ENCODE measurements at regions not wholly inside any gene's neighbourhood (a gene's known extent, or its start where the extent isn't known, plus 50 kb on each side); places are given as distances from the start of the nearest gene placed in this dataset.

DNA sequence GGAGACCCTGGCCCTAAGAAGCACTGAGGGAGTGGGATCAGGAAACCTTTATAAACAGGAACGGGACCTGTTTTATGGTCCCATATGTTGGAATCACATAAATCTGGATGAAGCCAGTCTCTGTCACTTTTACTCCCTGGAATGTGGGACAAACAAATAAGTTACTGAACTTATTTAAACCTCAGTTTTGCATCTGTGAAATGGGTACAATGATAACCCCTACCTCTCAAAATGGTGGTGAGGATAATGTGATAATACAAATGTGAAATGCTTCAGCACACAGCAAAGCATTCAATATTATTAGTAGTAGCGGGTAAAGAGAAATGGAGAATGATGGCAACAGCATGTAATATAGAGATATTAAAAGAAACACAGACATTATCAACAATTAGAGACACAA, 298.9 kb downstream of the ZSWIM6 start:
- no peaks in the 10 kb centered on the region for H3K9me3 ChIP-seq
- peaks cover 8% of the 10 kb centered on the region for H3K4me1 ChIP-seq
- WGBS (ENCODE audit: missing lambda C conversion rate), result 99% methylated on average over 2 of the region's 2 CpGs
- ChIA-PET POLR2A (no interaction called here), CTCF (interaction anchor here (0.9 to 1.2 kb wide), 2 partner anchors 28 kb away, joined by 3 to 4 read pairs; no protein-coding TSS in a partner anchor)
- ATAC-seq (no peak), FAIRE-seq (no peak), DNase-seq (ENCODE audit: low read depth in 1 of 2, low spot score in 1 of 2) (no peak)
- no peak overlapping the region for H3K4me2 ChIP-seq
- 0 out of 6 replicates have a peak overlapping the region, but pooled peaks of 1 of the 2 experiments have one; percentile 8 for H3K27ac ChIP-seq
- TF ChIP-seq NR3C1 (IDR thresholded peaks at IDR 0.05), result no peak
- TF ChIP-seq, protein P1, sequence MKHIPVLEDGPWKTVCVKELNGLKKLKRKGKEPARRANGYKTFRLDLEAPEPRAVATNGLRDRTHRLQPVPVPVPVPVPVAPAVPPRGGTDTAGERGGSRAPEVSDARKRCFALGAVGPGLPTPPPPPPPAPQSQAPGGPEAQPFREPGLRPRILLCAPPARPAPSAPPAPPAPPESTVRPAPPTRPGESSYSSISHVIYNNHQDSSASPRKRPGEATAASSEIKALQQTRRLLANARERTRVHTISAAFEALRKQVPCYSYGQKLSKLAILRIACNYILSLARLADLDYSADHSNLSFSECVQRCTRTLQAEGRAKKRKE (CRISPR knock-in tag; IDR thresholded peaks at IDR 0.05; ENCODE audit: low read depth), result no peak
- TF ChIP-seq ZNF302 (CRISPR knock-in tag; IDR thresholded peaks at IDR 0.05), result no peak
- TF ChIP-seq HOXB5 (CRISPR knock-in tag; IDR thresholded peaks at IDR 0.05), result no peak
- no peak for TF ChIP-seq BCL3 (IDR thresholded peaks at IDR 0.05)
- TF ChIP-seq TFCP2L1 (CRISPR knock-in tag; IDR thresholded peaks at IDR 0.05), result no peak
- TF ChIP-seq EHF (CRISPR knock-in tag; IDR thresholded peaks at IDR 0.05), result no peak
- TF ChIP-seq HMGXB4 (CRISPR knock-in tag; IDR thresholded peaks at IDR 0.05; ENCODE audit: borderline replicate concordance), result no peak
- TF ChIP-seq, protein P2, sequence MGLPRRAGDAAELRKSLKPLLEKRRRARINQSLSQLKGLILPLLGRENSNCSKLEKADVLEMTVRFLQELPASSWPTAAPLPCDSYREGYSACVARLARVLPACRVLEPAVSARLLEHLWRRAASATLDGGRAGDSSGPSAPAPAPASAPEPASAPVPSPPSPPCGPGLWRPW (IDR thresholded peaks at IDR 0.05), result no peak
- TF ChIP-seq NPAS2 (CRISPR knock-in tag; IDR thresholded peaks at IDR 0.05; ENCODE audit: borderline replicate concordance), result no peak
- TF ChIP-seq HDAC2 (IDR thresholded peaks at IDR 0.05), result no peak
- TF ChIP-seq POLR2AphosphoS2 (conservative IDR thresholded peaks at IDR 0.05; ENCODE audit: low read length), result no peak
- no peak for TF ChIP-seq CHD2 (IDR thresholded peaks at IDR 0.05; ENCODE audit: low read length, partially characterized antibody)
- TF ChIP-seq RFX5 (IDR thresholded peaks at IDR 0.05), result no peak
- no peak for TF ChIP-seq ZC3H11A (IDR thresholded peaks at IDR 0.05)
- no peak overlapping the region for H3K4me3 ChIP-seq

DNA sequence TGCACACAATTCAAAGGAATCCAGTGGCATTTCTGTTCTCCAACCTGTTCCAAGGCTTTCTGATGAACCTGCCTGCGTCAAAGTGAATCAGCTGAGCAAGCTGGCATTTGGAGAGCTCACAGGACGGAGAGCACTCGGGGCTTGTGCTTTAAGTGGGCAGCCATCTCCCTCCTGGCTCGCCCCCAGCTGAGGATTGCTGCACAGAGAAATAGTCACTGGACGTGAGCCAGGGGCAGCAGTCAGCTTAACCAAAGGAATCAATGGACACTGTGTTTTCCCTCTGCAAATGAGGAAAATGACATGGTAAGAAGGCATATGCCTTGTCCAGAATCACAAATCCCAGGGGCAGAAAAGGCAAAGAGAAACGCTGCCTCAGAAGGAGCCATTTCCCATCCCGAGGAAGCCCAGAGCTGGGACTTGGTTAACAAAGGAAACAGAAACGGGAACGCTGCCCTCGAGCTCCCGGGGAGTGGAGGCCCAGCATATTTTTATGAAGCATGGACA, 299.4 kb downstream of the ZSWIM6 start:
- no peak for FAIRE-seq
- Histone ChIP-seq H3K9me3 (no peaks in the 10 kb centered on the region), H3K4me2 (no peak overlapping the region), H3K27ac (peak overlapping the region in 1 of 2 experiments; percentile 8; a peak in 1 of 6 replicates), H3K4me3 (no peak overlapping the region), H3K4me1 (peaks cover 3% of the 10 kb centered on the region; the same call in 1 of the 3 replicates)
- no peak for TF ChIP-seq ZFP36 (IDR thresholded peaks at IDR 0.05; ENCODE audit: borderline replicate concordance, partially characterized antibody)
- TF ChIP-seq EHF (CRISPR knock-in tag; IDR thresholded peaks at IDR 0.05), result no peak
- TF ChIP-seq EHMT2 (IDR thresholded peaks at IDR 0.05; ENCODE audit: low read depth), result no peak
- TF ChIP-seq TP53 (CRISPR knock-in tag; IDR thresholded peaks at IDR 0.05), result no peak
- no peak for TF ChIP-seq NPAS2 (CRISPR knock-in tag; IDR thresholded peaks at IDR 0.05; ENCODE audit: borderline replicate concordance)
- TF ChIP-seq FOXS1 (CRISPR knock-in tag; IDR thresholded peaks at IDR 0.05), result no peak
- no peak for TF ChIP-seq CBX2 (IDR thresholded peaks at IDR 0.05; ENCODE audit: borderline replicate concordance, low read depth)
- TF ChIP-seq, protein P3, sequence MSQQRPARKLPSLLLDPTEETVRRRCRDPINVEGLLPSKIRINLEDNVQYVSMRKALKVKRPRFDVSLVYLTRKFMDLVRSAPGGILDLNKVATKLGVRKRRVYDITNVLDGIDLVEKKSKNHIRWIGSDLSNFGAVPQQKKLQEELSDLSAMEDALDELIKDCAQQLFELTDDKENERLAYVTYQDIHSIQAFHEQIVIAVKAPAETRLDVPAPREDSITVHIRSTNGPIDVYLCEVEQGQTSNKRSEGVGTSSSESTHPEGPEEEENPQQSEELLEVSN (IDR thresholded peaks at IDR 0.05; ENCODE audit: borderline replicate concordance, low read depth), result no peak
- no peak for TF ChIP-seq ZSCAN20 (CRISPR knock-in tag; IDR thresholded peaks at IDR 0.05)
- TF ChIP-seq KDM1A (IDR thresholded peaks at IDR 0.05; ENCODE audit: low read depth), result no peak
- no peak for TF ChIP-seq RNF2 (IDR thresholded peaks at IDR 0.05; ENCODE audit: borderline replicate concordance, low read depth)
- no peak for TF ChIP-seq MYC (IDR thresholded peaks at IDR 0.05; ENCODE audit: borderline replicate concordance, low read length)
- TF ChIP-seq, protein P4, sequence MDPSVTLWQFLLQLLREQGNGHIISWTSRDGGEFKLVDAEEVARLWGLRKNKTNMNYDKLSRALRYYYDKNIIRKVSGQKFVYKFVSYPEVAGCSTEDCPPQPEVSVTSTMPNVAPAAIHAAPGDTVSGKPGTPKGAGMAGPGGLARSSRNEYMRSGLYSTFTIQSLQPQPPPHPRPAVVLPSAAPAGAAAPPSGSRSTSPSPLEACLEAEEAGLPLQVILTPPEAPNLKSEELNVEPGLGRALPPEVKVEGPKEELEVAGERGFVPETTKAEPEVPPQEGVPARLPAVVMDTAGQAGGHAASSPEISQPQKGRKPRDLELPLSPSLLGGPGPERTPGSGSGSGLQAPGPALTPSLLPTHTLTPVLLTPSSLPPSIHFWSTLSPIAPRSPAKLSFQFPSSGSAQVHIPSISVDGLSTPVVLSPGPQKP (IDR thresholded peaks at IDR 0.05; ENCODE audit: low read depth, low read length), result no peak
- TF ChIP-seq POLR2A (IDR thresholded peaks at IDR 0.05; ENCODE audit: low read length), result no peak
- no peak for TF ChIP-seq CHD2 (IDR thresholded peaks at IDR 0.05; ENCODE audit: low read length, partially characterized antibody)
- ATAC-seq, result no peak
- WGBS (ENCODE audit: missing lambda C conversion rate), result 81% methylated on average over 11 of the region's 11 CpGs
- ChIA-PET CTCF (interaction anchor here (1.2 kb wide), 1 partner anchor 28 kb away, joined by 3 read pairs; no protein-coding TSS in a partner anchor), POLR2A (no interaction called here)
- no peak for DNase-seq (ENCODE audit: low read depth in 1 of 2, low spot score in 1 of 2)
